ENCODE measurements at regions not wholly inside any gene's neighbourhood (a gene's known extent, or its start where the extent isn't known, plus 50 kb on each side); places are given as distances from the start of the nearest gene placed in this dataset.

DNA sequence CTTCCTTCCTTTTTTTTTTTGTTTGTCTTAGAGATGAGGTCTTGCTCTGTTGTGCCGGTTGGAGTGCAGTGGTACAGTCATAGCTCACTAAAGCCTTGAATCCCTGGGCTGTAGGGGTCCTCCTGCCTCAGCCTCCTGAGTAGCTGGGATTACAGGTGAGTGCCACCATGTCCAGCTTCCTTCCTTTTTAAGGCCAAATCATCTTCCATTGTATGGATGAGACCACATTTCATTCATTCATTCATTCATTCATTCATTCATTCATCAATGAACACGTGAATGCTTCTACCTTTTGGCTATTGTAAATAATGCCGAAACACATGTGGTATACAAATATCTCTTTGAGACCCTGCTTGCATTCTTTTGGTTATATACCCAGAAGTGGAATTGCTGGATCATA, 60.0 kb upstream of the BAIAP2L1 start (continued):
- TF ChIP-seq, protein P1, sequence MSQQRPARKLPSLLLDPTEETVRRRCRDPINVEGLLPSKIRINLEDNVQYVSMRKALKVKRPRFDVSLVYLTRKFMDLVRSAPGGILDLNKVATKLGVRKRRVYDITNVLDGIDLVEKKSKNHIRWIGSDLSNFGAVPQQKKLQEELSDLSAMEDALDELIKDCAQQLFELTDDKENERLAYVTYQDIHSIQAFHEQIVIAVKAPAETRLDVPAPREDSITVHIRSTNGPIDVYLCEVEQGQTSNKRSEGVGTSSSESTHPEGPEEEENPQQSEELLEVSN (IDR thresholded peaks at IDR 0.05): no peak
